HG02763 (cell line): ENCODE measurements at regions not wholly inside any gene's neighbourhood (a gene's known extent, or its start where the extent isn't known, plus 50 kb on each side); places are given as distances from the start of the nearest gene placed in this dataset.

Experiments
- ATAC-seq: cut with Tn5 transposase; IDR thresholded peaks from one replicate; pipeline ENCODE4 v1.9.1; 2021; ENCODE audit warnings: mild to moderate bottlenecking, moderate library complexity; ENCODE audit not compliant: unreplicated experiment

GRCh38 chr1:62917314-62917713 lies 133.4 kb downstream of the ATG4C start:
- ATAC-seq: no peak

- ATAC-seq: no peak
Observed at GRCh38 chr1:62917805-62918204, 133.9 kb downstream of the ATG4C start.

- ATAC-seq: no peak
Observed at GRCh38 chr1:62918700-62919099, 134.8 kb downstream of the ATG4C start.

- no peak for ATAC-seq
Observed at GRCh38 chr1:62922006-62922405, 138.1 kb downstream of the ATG4C start.

GRCh38 chr1:62924983-62925790 lies 141.3 kb downstream of the ATG4C start:
- ATAC-seq: no peak

GRCh38 chr1:62926681-62927252 lies 142.8 kb downstream of the ATG4C start:
- ATAC-seq: no peak

- ATAC-seq: no peak
Observed at GRCh38 chr1:62928885-62929284, 145.0 kb downstream of the ATG4C start.

- ATAC-seq: no peak
Observed at GRCh38 chr1:62937634-62938296, 153.8 kb downstream of the ATG4C start.

- no peak for ATAC-seq
Observed at GRCh38 chr1:62941780-62942179, 157.8 kb downstream of the ATG4C start.

- ATAC-seq: no peak
Observed at GRCh38 chr1:62946511-62946910, 162.6 kb downstream of the ATG4C start.

- ATAC-seq: no peak
Observed at GRCh38 chr1:62951428-62951827, 167.5 kb downstream of the ATG4C start.

GRCh38 chr1:62952596-62952995 lies 168.7 kb downstream of the ATG4C start:
- no peak for ATAC-seq

GRCh38 chr1:62953633-62954032 lies 169.7 kb downstream of the ATG4C start:
- ATAC-seq: no peak

GRCh38 chr1:62954758-62955157 lies 170.8 kb downstream of the ATG4C start:
- no peak for ATAC-seq

GRCh38 chr1:62955666-62956065 lies 171.7 kb downstream of the ATG4C start:
- no peak for ATAC-seq

- ATAC-seq: no peak
Observed at GRCh38 chr1:62962014-62962812, 178.3 kb downstream of the ATG4C start.

- peak; percentile 54 for ATAC-seq
Observed at GRCh38 chr1:62962901-62963776, 179.2 kb downstream of the ATG4C start.

GRCh38 chr1:62964141-62964540 lies 180.2 kb downstream of the ATG4C start:
- no peak for ATAC-seq

GRCh38 chr1:62967031-62967430 lies 183.1 kb downstream of the ATG4C start:
- no peak for ATAC-seq

- no peak for ATAC-seq
Observed at GRCh38 chr1:62977366-62977765, 193.4 kb downstream of the ATG4C start.
